GM12872 (cell line): ENCODE measurements at regions not wholly inside any gene's neighbourhood (a gene's known extent, or its start where the extent isn't known, plus 50 kb on each side); places are given as distances from the start of the nearest gene placed in this dataset.

Experiments used
- TF ChIP-seq, protein P1 (sequence below): IDR thresholded peaks from 3 replicates; pipeline ENCODE4 v1.5.1; 2011; ENCODE audit warnings: low read depth, mild to moderate bottlenecking, low read length, moderate library complexity; ENCODE audit not compliant: insufficient read depth

DNA sequence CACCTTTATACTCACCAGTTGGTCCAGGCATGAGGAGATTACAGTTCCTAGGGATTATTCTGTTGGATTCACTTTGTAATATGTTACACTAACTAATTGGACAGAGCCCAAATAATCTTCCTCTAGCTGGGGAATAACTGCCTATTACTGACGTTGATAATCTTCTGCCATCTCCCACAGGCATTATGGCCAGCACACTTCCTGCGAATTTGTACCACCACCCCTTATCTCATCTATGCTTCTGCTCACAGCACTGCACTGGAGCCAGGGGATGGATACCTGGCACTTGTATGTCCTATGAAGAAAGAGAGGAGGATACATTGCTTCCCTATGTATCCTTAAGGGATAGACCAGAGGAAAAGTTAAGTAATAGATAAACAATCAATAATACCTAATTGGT, 494.8 kb upstream of the MAN1A1 start:
- TF ChIP-seq, protein P1, sequence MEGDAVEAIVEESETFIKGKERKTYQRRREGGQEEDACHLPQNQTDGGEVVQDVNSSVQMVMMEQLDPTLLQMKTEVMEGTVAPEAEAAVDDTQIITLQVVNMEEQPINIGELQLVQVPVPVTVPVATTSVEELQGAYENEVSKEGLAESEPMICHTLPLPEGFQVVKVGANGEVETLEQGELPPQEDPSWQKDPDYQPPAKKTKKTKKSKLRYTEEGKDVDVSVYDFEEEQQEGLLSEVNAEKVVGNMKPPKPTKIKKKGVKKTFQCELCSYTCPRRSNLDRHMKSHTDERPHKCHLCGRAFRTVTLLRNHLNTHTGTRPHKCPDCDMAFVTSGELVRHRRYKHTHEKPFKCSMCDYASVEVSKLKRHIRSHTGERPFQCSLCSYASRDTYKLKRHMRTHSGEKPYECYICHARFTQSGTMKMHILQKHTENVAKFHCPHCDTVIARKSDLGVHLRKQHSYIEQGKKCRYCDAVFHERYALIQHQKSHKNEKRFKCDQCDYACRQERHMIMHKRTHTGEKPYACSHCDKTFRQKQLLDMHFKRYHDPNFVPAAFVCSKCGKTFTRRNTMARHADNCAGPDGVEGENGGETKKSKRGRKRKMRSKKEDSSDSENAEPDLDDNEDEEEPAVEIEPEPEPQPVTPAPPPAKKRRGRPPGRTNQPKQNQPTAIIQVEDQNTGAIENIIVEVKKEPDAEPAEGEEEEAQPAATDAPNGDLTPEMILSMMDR: no peak

DNA sequence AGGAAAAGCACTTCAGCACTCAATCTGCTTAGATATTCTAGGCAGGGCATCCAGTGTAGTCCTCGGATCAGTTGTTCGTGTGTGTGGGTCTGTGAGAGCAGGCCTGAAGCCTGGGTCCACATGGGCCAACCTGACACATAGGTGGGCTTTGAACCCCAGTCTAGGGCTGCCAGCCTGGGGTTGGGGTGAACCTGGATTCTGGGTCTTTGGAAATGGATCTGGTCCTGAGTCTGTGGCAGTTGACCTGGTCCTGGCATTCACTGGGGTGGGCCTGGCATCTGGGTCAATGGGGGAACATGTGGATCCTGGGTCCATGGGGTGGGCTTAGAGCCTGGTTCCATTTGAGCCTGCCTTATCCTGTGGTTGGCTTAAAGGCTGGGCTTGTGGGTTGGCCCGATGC, 492.6 kb upstream of the MAN1A1 start:
- TF ChIP-seq, protein P1: no peak

DNA sequence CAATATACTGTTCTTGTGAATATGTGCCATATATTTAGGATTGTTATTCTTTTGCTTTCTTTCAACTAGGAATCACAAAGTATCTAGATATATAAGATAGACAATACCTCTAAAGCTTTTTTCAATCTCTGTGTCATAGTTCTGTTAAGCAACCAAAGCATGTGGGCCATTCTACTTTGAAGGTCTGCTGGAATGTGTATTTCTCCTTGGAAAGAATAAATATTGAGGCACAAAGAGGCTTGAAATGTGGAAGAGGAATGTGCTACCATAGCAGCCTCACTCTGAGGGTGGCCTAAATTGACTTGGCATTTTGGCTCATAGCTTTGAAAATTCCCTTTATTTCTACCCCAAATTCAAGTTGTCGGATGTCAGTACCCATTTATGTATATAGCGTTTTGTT, 488.5 kb upstream of the MAN1A1 start:
- TF ChIP-seq, protein P1: no peak

GRCh38 chr6:119834418-119834817, 484.9 kb upstream of the MAN1A1 start:
- TF ChIP-seq, protein P1: no peak

DNA sequence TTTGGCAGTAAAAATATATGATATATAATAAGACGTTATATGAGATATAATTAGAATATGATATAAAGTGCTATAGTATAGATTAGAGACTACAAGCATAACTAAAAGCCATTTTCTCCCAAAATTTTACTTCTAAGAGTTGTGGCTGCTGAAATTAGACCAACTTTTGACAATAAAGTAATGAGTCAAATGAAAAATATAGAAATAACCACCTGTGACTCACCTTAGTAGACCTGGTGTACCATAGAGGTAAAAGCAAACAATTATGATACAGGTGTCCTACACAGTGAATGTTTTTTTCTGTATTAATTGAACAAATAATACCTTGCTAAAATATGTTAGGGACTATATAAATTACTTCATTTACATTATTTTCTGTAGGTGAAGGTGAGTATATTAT, 482.9 kb upstream of the MAN1A1 start:
- TF ChIP-seq, protein P1: no peak

DNA sequence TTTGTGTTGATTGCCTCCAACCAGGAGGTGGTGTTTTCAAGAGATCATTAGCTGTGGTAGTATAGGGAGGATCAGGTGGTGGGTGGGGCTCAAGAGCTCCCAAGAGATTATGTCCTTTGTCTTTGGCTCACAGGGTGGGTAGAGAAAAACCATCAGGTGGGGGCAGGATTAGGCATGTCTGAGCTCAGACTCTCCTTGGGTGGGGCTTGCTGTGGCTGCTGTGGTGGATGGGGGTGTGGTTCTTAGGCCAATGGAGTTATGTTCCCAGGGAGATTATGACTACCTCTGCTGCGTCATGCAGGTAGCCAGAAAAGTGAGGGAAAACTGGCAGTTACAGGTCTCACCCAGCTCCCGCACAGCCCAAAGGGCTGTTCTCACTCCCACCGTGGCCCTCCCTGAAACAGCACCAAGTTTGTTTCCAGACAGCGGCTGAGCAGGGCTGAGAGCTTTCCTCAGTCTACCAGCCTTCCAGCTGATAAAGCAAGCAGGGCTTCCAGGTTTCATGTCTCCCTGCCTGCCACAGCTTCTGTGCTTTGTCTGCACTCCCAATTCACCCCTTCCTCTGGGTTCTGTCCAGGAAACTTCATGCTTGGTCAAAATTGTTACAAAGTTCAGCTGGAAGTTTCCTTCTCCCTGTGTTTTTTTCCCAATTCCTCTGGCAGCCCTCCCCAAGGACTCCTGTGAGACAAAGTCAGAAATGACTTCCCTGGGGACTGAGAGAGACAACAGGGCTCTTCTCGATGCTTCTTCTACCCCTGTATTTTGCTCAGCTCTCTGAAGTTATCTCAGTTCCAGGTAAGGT, 481.1 kb upstream of the MAN1A1 start:
- TF ChIP-seq, protein P1: no peak

DNA sequence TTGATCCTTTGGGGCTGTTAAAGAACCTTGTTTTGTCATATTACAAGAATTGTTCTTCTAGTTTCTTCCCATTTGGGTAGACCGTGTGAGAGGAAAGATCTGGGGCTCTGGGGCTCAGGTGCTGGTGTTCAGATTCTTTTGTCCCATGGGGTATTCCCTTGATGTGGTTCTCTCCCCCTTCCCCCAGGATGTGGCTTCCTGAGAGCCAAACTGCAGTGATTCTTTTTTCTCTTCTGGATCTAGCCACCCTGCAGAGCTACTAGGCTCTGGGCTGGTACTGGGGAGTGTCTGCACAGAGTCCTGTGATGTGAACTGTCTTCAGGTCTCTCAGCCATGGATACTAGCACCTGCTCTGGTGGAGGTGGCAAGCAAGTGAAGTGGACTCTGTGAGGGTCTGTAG, 480.5 kb upstream of the MAN1A1 start:
- TF ChIP-seq, protein P1: no peak
